ENCODE measurements at regions not wholly inside any gene's neighbourhood (a gene's known extent, or its start where the extent isn't known, plus 50 kb on each side); places are given as distances from the start of the nearest gene placed in this dataset.

- Histone ChIP-seq H3K36me3 (ENCODE audit: insufficient read depth, low read length) (no peaks in the 10 kb centered on the region), H3K27ac (ENCODE audit: low read depth, low read length) (no peak overlapping the region), H3K4me1 (ENCODE audit: insufficient read depth, low read length) (no peaks in the 10 kb centered on the region), H3K9me3 (ENCODE audit: control insufficient read depth in 1 of 2, low read length in 2 of 2) (no peaks in the 10 kb centered on the region), H3K27me3 (ENCODE audit: insufficient read depth, low read length) (no peaks in the 10 kb centered on the region), H3K4me3 (ENCODE audit: low read length in 2 of 2) (no peak overlapping the region)
- intact Hi-C loops (cut with micrococcal nuclease), result no loop called here
- H3K4me1 Mint-ChIP-seq, result no peaks in the 10 kb centered on the region
- DNase-seq, result no peak
- ChIA-PET POLR2A (ENCODE audit: partially characterized antibody) (no interaction called here), CTCF (ENCODE audit: partially characterized antibody) (no interaction called here)
- H3K27me3 Mint-ChIP-seq, result peaks cover 10% of the 10 kb centered on the region in 2 donors
- H3K36me3 Mint-ChIP-seq, result no peaks in the 10 kb centered on the region
- H3K9me3 Mint-ChIP-seq, result peaks cover 0 to 6% (median under 1%) of the 10 kb centered on the region in 8 donors
- H3K4me3 Mint-ChIP-seq, result no peak overlapping the region
- peak overlapping the region in 1 of 7 donors; percentile 6 for H3K27ac Mint-ChIP-seq
Observed at GRCh38 chr7:3193379-3194120, 107.5 kb upstream of the SDK1 start.

GRCh38 chr7:3194501-3195141 lies 106.4 kb upstream of the SDK1 start:
- no peak overlapping the region for H3K27ac ChIP-seq (ENCODE audit: low read depth, low read length)
- peaks cover 0 to 14% (median 5%) of the 10 kb centered on the region in 8 donors for H3K9me3 Mint-ChIP-seq
- no peaks in the 10 kb centered on the region for H3K4me1 Mint-ChIP-seq
- no peak overlapping the region for H3K4me3 ChIP-seq (ENCODE audit: low read length in 2 of 2)
- no peaks in the 10 kb centered on the region for H3K36me3 Mint-ChIP-seq
- intact Hi-C loops (cut with micrococcal nuclease), result no loop called here
- no peaks in the 10 kb centered on the region for H3K9me3 ChIP-seq (ENCODE audit: control insufficient read depth in 1 of 2, low read length in 2 of 2)
- ChIA-PET POLR2A (ENCODE audit: partially characterized antibody) (no interaction called here), CTCF (ENCODE audit: partially characterized antibody) (no interaction called here)
- H3K27me3 Mint-ChIP-seq, result peaks cover 8 to 10% of the 10 kb centered on the region in 2 donors
- DNase-seq, result no peak
- peak overlapping the region in 1 of 7 donors; percentile 36 for H3K27ac Mint-ChIP-seq
- H3K4me3 Mint-ChIP-seq, result no peak overlapping the region
- no peaks in the 10 kb centered on the region for H3K4me1 ChIP-seq (ENCODE audit: insufficient read depth, low read length)
- H3K27me3 ChIP-seq (ENCODE audit: insufficient read depth, low read length), result no peaks in the 10 kb centered on the region
- H3K36me3 ChIP-seq (ENCODE audit: insufficient read depth, low read length), result no peaks in the 10 kb centered on the region

- H3K27me3 Mint-ChIP-seq, result peaks cover 8 to 10% of the 10 kb centered on the region in 2 donors
- H3K27ac ChIP-seq (ENCODE audit: low read depth, low read length), result no peak overlapping the region
- H3K4me1 Mint-ChIP-seq, result no peaks in the 10 kb centered on the region
- H3K9me3 ChIP-seq (ENCODE audit: control insufficient read depth in 1 of 2, low read length in 2 of 2), result no peaks in the 10 kb centered on the region
- POLR2A ChIA-PET (ENCODE audit: partially characterized antibody), result no interaction called here
- CTCF ChIA-PET (ENCODE audit: partially characterized antibody), result no interaction called here
- H3K9me3 Mint-ChIP-seq, result peaks cover 0 to 14% (median 7%) of the 10 kb centered on the region in 8 donors
- no peaks in the 10 kb centered on the region for H3K36me3 Mint-ChIP-seq
- no peaks in the 10 kb centered on the region for H3K36me3 ChIP-seq (ENCODE audit: insufficient read depth, low read length)
- DNase-seq, result no peak
- H3K4me1 ChIP-seq (ENCODE audit: insufficient read depth, low read length), result no peaks in the 10 kb centered on the region
- no peak overlapping the region for H3K27ac Mint-ChIP-seq
- no peaks in the 10 kb centered on the region for H3K27me3 ChIP-seq (ENCODE audit: insufficient read depth, low read length)
- intact Hi-C loops (cut with micrococcal nuclease), result no loop called here
- no peak overlapping the region for H3K4me3 Mint-ChIP-seq
- no peak overlapping the region for H3K4me3 ChIP-seq (ENCODE audit: low read length in 2 of 2)
Observed at GRCh38 chr7:3195160-3195559, 105.9 kb upstream of the SDK1 start.

- Mint-ChIP-seq H3K4me3 (no peak overlapping the region), H3K27ac (no peak overlapping the region), H3K27me3 (peaks cover 8 to 10% of the 10 kb centered on the region in 2 donors), H3K9me3 (peaks cover 0 to 14% (median 7%) of the 10 kb centered on the region in 8 donors), H3K36me3 (no peaks in the 10 kb centered on the region), H3K4me1 (no peaks in the 10 kb centered on the region)
- intact Hi-C loops (cut with micrococcal nuclease), result no loop called here
- no peaks in the 10 kb centered on the region for H3K4me1 ChIP-seq (ENCODE audit: insufficient read depth, low read length)
- ChIA-PET CTCF (ENCODE audit: partially characterized antibody) (no interaction called here), POLR2A (ENCODE audit: partially characterized antibody) (no interaction called here)
- H3K4me3 ChIP-seq (ENCODE audit: low read length in 2 of 2), result no peak overlapping the region
- no peaks in the 10 kb centered on the region for H3K36me3 ChIP-seq (ENCODE audit: insufficient read depth, low read length)
- H3K9me3 ChIP-seq (ENCODE audit: control insufficient read depth in 1 of 2, low read length in 2 of 2), result no peaks in the 10 kb centered on the region
- DNase-seq, result no peak
- H3K27me3 ChIP-seq (ENCODE audit: insufficient read depth, low read length), result no peaks in the 10 kb centered on the region
- no peak overlapping the region for H3K27ac ChIP-seq (ENCODE audit: low read depth, low read length)
Observed at GRCh38 chr7:3196629-3197400, 104.2 kb upstream of the SDK1 start.

- Mint-ChIP-seq H3K4me3 (no peak overlapping the region), H3K9me3 (peaks cover 0 to 14% (median 7%) of the 10 kb centered on the region in 8 donors), H3K27ac (no peak overlapping the region), H3K36me3 (no peaks in the 10 kb centered on the region), H3K27me3 (peaks cover 10% of the 10 kb centered on the region in 2 donors), H3K4me1 (no peaks in the 10 kb centered on the region)
- Histone ChIP-seq H3K27me3 (ENCODE audit: insufficient read depth, low read length) (no peaks in the 10 kb centered on the region), H3K4me1 (ENCODE audit: insufficient read depth, low read length) (no peaks in the 10 kb centered on the region), H3K36me3 (ENCODE audit: insufficient read depth, low read length) (no peaks in the 10 kb centered on the region), H3K9me3 (ENCODE audit: control insufficient read depth in 1 of 2, low read length in 2 of 2) (no peaks in the 10 kb centered on the region), H3K4me3 (ENCODE audit: low read length in 2 of 2) (no peak overlapping the region), H3K27ac (ENCODE audit: low read depth, low read length) (no peak overlapping the region)
- no peak for DNase-seq
- POLR2A ChIA-PET (ENCODE audit: partially characterized antibody), result no interaction called here
- intact Hi-C loops (cut with micrococcal nuclease), result no loop called here
- CTCF ChIA-PET (ENCODE audit: partially characterized antibody), result no interaction called here
Observed at GRCh38 chr7:3197567-3198213, 103.4 kb upstream of the SDK1 start.

- no peaks in the 10 kb centered on the region for H3K27me3 ChIP-seq (ENCODE audit: insufficient read depth, low read length)
- ChIA-PET CTCF (ENCODE audit: partially characterized antibody) (no interaction called here), POLR2A (ENCODE audit: partially characterized antibody) (no interaction called here)
- no peak overlapping the region for H3K4me3 ChIP-seq (ENCODE audit: low read length in 2 of 2)
- intact Hi-C loops (cut with micrococcal nuclease), result no loop called here
- Mint-ChIP-seq H3K27me3 (peaks cover 10% of the 10 kb centered on the region in 2 donors), H3K4me3 (no peak overlapping the region), H3K4me1 (no peaks in the 10 kb centered on the region), H3K9me3 (peaks cover 0 to 14% (median 7%) of the 10 kb centered on the region in 8 donors), H3K27ac (peak overlapping the region in 1 of 7 donors; percentile 10), H3K36me3 (no peaks in the 10 kb centered on the region)
- H3K4me1 ChIP-seq (ENCODE audit: insufficient read depth, low read length), result no peaks in the 10 kb centered on the region
- H3K27ac ChIP-seq (ENCODE audit: low read depth, low read length), result no peak overlapping the region
- DNase-seq, result no peak
- H3K9me3 ChIP-seq (ENCODE audit: control insufficient read depth in 1 of 2, low read length in 2 of 2), result no peaks in the 10 kb centered on the region
- H3K36me3 ChIP-seq (ENCODE audit: insufficient read depth, low read length), result no peaks in the 10 kb centered on the region
Observed at GRCh38 chr7:3198316-3198715, 102.7 kb upstream of the SDK1 start.

GRCh38 chr7:3200504-3200903 lies 100.5 kb upstream of the SDK1 start:
- Histone ChIP-seq H3K4me3 (ENCODE audit: low read length in 2 of 2) (no peak overlapping the region), H3K27me3 (ENCODE audit: insufficient read depth, low read length) (no peaks in the 10 kb centered on the region), H3K4me1 (ENCODE audit: insufficient read depth, low read length) (no peaks in the 10 kb centered on the region), H3K9me3 (ENCODE audit: control insufficient read depth in 1 of 2, low read length in 2 of 2) (no peaks in the 10 kb centered on the region), H3K27ac (ENCODE audit: low read depth, low read length) (no peak overlapping the region), H3K36me3 (ENCODE audit: insufficient read depth, low read length) (no peaks in the 10 kb centered on the region)
- Mint-ChIP-seq H3K27me3 (peaks cover 9 to 13% of the 10 kb centered on the region in 2 donors), H3K36me3 (no peaks in the 10 kb centered on the region), H3K4me3 (no peak overlapping the region), H3K27ac (no peak overlapping the region), H3K4me1 (no peaks in the 10 kb centered on the region), H3K9me3 (peaks cover 0 to 14% (median 7%) of the 10 kb centered on the region in 8 donors)
- CTCF ChIA-PET (ENCODE audit: partially characterized antibody), result interaction anchor here (1.3 kb wide), 1 partner anchor 530 kb away, joined by 4 read pairs; no protein-coding TSS in a partner anchor
- DNase-seq, result peak in 2 of 5 donors; percentile 1 to 8
- intact Hi-C loops (cut with micrococcal nuclease), result no loop called here
- POLR2A ChIA-PET (ENCODE audit: partially characterized antibody), result no interaction called here
